Bronchial epithelial cell (primary cell): ENCODE measurements at regions not wholly inside any gene's neighbourhood (a gene's known extent, or its start where the extent isn't known, plus 50 kb on each side); places are given as distances from the start of the nearest gene placed in this dataset.
A peak's percentile ranks its signal among the peaks of the same experiment; 100 is the strongest.

ENCODE experiments used
- DNase-seq: peaks from one replicate; pipeline ENCODE4 v3.0.0-alpha.2; 2010; ENCODE audit warnings: low read depth
- FAIRE-seq: peaks from 2 replicates; lab custom pipeline; 2011; peaks lifted over from hg19 to GRCh38; lab: Jason Lieb, UNC
- H3K27me3 ChIP-seq: 2 replicates; pipeline ENCODE4 v1.5.1; 2011; ENCODE audit warnings: low read length; ENCODE audit not compliant: control insufficient read depth, insufficient read depth
- H3K36me3 ChIP-seq: 2 replicates; pipeline ENCODE4 v1.5.1; 2011; ENCODE audit warnings: low read length; ENCODE audit not compliant: control insufficient read depth, insufficient read depth
- H3K4me3 ChIP-seq: 2 replicates; pipeline ENCODE4 v1.5.1; 2011; ENCODE audit warnings: mild to moderate bottlenecking, low read depth, low read length, control low read depth
- TF ChIP-seq, protein P1 (sequence below): IDR thresholded peaks from 2 replicates; pipeline ENCODE4 v1.5.1; 2011; ENCODE audit warnings: mild to moderate bottlenecking, moderate library complexity, low read length, control low read depth, inconsistent platforms; ENCODE audit not compliant: insufficient read depth, severe bottlenecking

DNA sequence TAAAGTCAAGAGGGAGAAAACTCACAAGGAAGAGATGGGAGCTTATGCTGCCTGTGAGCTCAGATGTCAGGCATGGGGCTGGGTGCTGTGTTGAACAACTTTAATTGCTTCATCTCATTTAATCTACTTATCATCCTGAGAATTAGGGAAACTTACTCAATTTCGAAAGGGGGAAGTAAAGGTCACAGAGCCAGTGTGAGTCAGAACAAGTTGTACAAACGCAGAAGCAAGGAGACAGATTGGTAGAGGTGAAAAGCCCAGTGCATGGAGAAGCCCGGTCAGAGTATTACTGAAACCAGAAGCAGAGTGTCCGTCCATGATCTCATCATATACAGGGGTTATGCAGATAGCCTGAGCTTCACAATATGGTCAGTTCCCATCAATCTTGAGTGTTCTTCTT is 281.1 kb upstream of the POU3F3 start:
- DNase-seq (no peak), FAIRE-seq (no peak)
- TF ChIP-seq, protein P1, sequence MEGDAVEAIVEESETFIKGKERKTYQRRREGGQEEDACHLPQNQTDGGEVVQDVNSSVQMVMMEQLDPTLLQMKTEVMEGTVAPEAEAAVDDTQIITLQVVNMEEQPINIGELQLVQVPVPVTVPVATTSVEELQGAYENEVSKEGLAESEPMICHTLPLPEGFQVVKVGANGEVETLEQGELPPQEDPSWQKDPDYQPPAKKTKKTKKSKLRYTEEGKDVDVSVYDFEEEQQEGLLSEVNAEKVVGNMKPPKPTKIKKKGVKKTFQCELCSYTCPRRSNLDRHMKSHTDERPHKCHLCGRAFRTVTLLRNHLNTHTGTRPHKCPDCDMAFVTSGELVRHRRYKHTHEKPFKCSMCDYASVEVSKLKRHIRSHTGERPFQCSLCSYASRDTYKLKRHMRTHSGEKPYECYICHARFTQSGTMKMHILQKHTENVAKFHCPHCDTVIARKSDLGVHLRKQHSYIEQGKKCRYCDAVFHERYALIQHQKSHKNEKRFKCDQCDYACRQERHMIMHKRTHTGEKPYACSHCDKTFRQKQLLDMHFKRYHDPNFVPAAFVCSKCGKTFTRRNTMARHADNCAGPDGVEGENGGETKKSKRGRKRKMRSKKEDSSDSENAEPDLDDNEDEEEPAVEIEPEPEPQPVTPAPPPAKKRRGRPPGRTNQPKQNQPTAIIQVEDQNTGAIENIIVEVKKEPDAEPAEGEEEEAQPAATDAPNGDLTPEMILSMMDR: no peak

DNA sequence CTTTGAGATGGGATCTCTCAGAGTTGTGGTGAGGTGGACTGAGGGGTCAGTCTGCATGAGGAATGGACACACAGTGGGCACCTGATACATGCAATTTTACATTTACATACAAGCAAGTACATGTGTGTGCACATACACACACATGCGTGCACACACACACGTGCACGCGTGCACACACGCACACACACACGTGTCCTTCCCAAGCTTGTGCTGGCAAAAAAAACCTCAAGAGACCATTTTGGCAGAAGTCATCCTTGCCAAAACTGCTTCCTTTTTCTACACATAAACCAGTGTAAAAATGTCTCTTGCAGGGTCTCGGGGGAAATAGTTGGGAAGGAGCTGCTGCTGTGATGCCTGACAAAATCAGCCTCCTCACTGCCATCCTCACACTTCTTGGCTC is 279.5 kb upstream of the POU3F3 start:
- H3K27me3 ChIP-seq: no peaks in the 10 kb centered on the region
- no peaks in the 10 kb centered on the region for H3K36me3 ChIP-seq
- no peak overlapping the region for H3K4me3 ChIP-seq
- TF ChIP-seq, protein P1: no peak
- FAIRE-seq (no peak), DNase-seq (no peak)

More for the DNA sequence above, 281.1 kb upstream of the POU3F3 start:
- H3K4me3 ChIP-seq: no peak overlapping the region
- H3K27me3 ChIP-seq: no peaks in the 10 kb centered on the region
- no peaks in the 10 kb centered on the region for H3K36me3 ChIP-seq

DNA sequence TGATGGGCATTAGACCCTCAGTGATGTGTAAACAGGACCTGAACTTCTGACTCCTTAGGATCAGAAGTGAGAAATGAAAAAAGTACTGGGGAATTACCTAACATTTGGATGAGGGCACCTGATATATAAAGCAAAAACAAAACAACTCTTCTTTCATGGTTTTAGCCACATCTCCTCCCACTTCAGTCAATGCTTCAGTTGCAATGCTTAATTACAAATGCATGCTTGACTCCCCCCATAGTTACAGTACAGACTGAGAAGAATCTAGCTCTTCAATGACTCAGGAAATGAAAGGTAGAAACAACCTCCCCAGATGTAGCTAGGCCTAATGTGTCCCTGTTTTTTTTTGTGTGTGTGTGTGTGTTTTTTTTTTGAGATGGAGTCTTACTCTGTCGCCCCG is 276.8 kb upstream of the POU3F3 start:
- Histone ChIP-seq H3K36me3 (no peaks in the 10 kb centered on the region), H3K4me3 (no peak overlapping the region), H3K27me3 (no peaks in the 10 kb centered on the region)
- TF ChIP-seq, protein P1: no peak
- FAIRE-seq (no peak), DNase-seq (no peak)

DNA sequence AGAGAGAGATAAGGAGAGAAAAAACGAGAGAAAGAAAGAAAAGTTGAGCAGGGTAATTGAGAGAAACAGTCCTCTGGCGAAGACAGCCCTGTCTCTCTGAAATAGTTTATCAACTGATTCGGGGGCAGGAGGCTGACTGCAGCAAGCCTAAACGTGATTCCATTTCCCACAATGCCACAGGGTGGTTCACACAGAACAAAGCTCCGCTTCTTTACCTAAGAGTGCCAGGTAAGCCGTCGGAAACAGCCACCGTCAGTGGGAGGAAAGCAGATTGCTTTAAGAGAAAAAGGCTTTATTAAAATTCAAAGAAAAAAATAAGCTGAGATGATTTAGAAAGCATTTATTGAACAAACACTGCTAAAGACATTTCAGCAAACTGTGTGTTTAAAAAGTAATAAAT is 271.4 kb upstream of the POU3F3 start:
- TF ChIP-seq, protein P1: no peak
- Histone ChIP-seq H3K4me3 (no peak overlapping the region), H3K27me3 (no peaks in the 10 kb centered on the region), H3K36me3 (no peaks in the 10 kb centered on the region)
- FAIRE-seq: no peak
- DNase-seq: peak; percentile 7

DNA sequence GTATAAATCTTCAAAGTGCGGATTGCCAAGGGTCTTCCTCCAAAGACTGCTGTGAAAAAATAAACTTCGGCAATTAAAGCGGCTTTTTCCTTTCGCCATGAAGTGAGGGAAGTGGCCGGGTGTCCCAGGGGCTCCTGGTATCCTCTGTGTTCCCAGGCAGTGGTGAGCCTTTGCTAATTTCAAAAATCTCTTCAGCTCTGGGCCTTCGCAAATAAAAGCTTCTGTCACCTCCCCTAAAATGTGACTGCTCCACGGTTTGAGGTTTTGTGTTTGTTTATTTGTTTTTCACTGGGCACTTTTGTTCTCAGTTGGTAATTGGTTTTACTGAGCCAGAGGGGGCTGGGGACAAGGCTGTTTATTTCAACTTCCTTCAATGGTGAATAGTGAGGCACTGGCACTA is 270.1 kb upstream of the POU3F3 start:
- Histone ChIP-seq H3K4me3 (no peak overlapping the region), H3K36me3 (no peaks in the 10 kb centered on the region), H3K27me3 (no peaks in the 10 kb centered on the region)
- no peak for DNase-seq
- TF ChIP-seq, protein P1: no peak
- FAIRE-seq: no peak

DNA sequence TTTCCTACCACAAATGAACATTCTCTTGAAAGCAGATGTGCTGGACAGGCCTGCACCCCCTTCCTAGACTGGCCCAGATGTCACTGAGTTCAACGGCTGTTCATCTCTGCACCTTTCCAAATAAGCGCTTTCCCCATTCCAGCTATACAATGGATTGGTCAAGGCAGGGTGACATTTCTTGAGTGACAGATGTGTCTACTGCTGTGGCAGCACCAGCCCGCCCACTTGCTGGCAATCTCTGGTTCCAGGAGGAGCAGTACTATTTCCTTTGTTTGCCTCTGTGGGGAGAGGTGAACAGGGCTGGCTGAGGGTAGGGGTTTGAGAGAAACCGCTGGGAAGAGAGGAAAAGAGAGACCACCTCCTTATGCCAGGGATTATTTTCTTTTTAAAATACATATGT is 269.5 kb upstream of the POU3F3 start:
- TF ChIP-seq, protein P1: no peak
- H3K36me3 ChIP-seq: no peaks in the 10 kb centered on the region
- DNase-seq (no peak), FAIRE-seq (no peak)
- H3K4me3 ChIP-seq: no peak overlapping the region
- no peaks in the 10 kb centered on the region for H3K27me3 ChIP-seq
